ENCODE measurements at regions not wholly inside any gene's neighbourhood (a gene's known extent, or its start where the extent isn't known, plus 50 kb on each side); places are given as distances from the start of the nearest gene placed in this dataset.

GRCh38 chr5:15420201-15420600 lies 79.8 kb upstream of the FBXL7 start:
- TF ChIP-seq CTCF (IDR thresholded peaks at IDR 0.05; ENCODE audit: insufficient read depth, low read depth, low read length) (no peak), EZH2 (IDR thresholded peaks at IDR 0.05; ENCODE audit: insufficient read depth, low read length) (no peak)

Measured in astrocyte (in vitro differentiated cells and primary cell).